Testis (tissue), 2 donors: ENCODE measurements at regions not wholly inside any gene's neighbourhood (a gene's known extent, or its start where the extent isn't known, plus 50 kb on each side); places are given as distances from the start of the nearest gene placed in this dataset.

Experiments used
- DNase-seq: peaks from one replicate; pipeline ENCODE4 v3.0.0-alpha.2; 2019
- H3K27ac ChIP-seq, 2 donors: fragments of 200-600 bp; sonication (generic); one replicate each; pipeline ENCODE4 v1.5.1; 2019
- H3K27me3 ChIP-seq: fragments of 200-600 bp; sonication (generic); one replicate; pipeline ENCODE4 v1.5.1; 2019
- H3K36me3 ChIP-seq: fragments of 200-600 bp; sonication (generic); one replicate; pipeline ENCODE4 v1.5.1; 2017; ENCODE audit warnings: low read depth; ENCODE audit errors: missing control alignments
- H3K4me1 ChIP-seq: fragments of 200-600 bp; sonication (generic); one replicate; pipeline ENCODE4 v1.5.1; 2019
- H3K4me3 ChIP-seq, 2 donors: fragments of 200-600 bp; sonication (generic); one replicate each; pipeline ENCODE4 v1.5.1; 2017 to 2019
- H3K9me3 ChIP-seq: fragments of 200-600 bp; sonication (generic); one replicate; pipeline ENCODE4 v1.5.1; 2017
- POLR2A ChIP-seq: fragments of 450-650 bp; IDR thresholded peaks from one replicate; pipeline ENCODE4 v1.6.1; 2017; ENCODE audit warnings: antibody characterized with exemption, mild to moderate bottlenecking, moderate library complexity
- WGBS, 2 donors: methylation state at CpG; one replicate each; pipeline ENCODE4 v1.1.5; 2018; 5-methylcytosine and 5-hydroxymethylcytosine counted together
- intact Hi-C: fragments of 100-400 bp; cut with DNase I; formaldehyde crosslinking; loops from one replicate; pipeline ENCODE4 v1.15.1; 2023; ENCODE audit warnings: low total_unique reads
- TF ChIP-seq, protein P1 (sequence below), 3 experiments: fragments of 450-650 bp in 2 of 3; fragments of 200-600 bp in 1 of 3; sonication (generic) in 1 of 3; IDR thresholded peaks; one replicate each; pipeline ENCODE4 v1.5.1; 2016 to 2019; ENCODE audit warnings: antibody characterized with exemption in 3 of 3, mild to moderate bottlenecking in 2 of 3, moderate library complexity in 1 of 3

DNA sequence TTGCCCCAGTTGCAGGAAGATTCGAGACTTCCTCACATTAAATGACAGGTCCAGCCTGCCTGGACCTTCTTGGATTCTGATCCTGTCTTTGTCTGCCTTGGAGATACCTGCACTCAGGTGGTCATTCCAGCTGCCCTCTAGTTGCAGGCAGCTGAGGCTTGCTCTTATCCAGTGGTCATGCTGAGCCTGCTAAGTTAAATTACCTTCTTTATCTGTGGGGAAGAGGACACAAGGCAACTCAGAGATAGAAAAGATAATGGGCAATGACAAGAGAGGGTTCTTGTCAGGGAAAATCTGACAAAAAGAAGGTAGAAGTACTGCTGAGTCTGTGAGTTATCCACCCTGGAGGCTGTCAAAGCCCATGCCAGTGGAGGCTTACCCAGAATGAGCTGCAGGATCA lies 401.4 kb downstream of the MID1IP1 start:
- H3K36me3 ChIP-seq = no peaks in the 10 kb centered on the region
- H3K4me1 ChIP-seq = no peaks in the 10 kb centered on the region
- no peak overlapping the region for H3K4me3 ChIP-seq
- no peaks in the 10 kb centered on the region for H3K27me3 ChIP-seq
- H3K27ac ChIP-seq = no peak overlapping the region
- intact Hi-C loops = no loop called here
- no peak for DNase-seq
- no peak for TF ChIP-seq POLR2A
- TF ChIP-seq, protein P1, sequence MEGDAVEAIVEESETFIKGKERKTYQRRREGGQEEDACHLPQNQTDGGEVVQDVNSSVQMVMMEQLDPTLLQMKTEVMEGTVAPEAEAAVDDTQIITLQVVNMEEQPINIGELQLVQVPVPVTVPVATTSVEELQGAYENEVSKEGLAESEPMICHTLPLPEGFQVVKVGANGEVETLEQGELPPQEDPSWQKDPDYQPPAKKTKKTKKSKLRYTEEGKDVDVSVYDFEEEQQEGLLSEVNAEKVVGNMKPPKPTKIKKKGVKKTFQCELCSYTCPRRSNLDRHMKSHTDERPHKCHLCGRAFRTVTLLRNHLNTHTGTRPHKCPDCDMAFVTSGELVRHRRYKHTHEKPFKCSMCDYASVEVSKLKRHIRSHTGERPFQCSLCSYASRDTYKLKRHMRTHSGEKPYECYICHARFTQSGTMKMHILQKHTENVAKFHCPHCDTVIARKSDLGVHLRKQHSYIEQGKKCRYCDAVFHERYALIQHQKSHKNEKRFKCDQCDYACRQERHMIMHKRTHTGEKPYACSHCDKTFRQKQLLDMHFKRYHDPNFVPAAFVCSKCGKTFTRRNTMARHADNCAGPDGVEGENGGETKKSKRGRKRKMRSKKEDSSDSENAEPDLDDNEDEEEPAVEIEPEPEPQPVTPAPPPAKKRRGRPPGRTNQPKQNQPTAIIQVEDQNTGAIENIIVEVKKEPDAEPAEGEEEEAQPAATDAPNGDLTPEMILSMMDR (IDR thresholded peaks at IDR 0.05) = no peak
- 86 to 100% methylated on average over 1 of the region's 1 CpG for WGBS, 2 donors
- H3K9me3 ChIP-seq = no peaks in the 10 kb centered on the region

DNA sequence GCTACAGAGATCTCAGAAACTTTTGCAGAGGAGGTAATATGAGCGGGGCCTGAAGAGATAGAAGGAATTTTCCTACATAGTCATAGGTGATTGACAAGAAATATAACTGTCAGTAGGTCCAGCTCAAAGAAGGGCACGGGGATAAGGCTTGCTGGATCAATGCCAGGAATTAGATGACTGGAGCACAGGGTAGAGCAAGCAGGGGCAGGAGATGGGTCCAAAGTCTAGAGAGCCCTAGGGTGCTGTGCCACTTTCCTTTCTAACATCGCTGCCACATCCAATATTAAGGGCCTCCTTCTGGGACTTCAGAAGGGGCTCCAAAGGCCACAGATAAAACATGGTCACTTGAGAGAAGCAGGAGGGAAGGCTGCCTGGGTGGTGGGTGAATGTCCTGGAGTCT lies 402.2 kb downstream of the MID1IP1 start:
- Histone ChIP-seq H3K4me1 (no peaks in the 10 kb centered on the region), H3K9me3 (no peaks in the 10 kb centered on the region), H3K27ac (no peak overlapping the region), H3K27me3 (no peaks in the 10 kb centered on the region), H3K36me3 (no peaks in the 10 kb centered on the region), H3K4me3 (no peak overlapping the region)
- 82% methylated on average over 3 of the region's 3 CpGs; no CpG with 5 or more reads in 1 of the 2 donors for WGBS, 2 donors
- TF ChIP-seq, protein P1 (IDR thresholded peaks at IDR 0.05) = no peak
- no peak for TF ChIP-seq POLR2A
- no peak for DNase-seq
- intact Hi-C loops = no loop called here

DNA sequence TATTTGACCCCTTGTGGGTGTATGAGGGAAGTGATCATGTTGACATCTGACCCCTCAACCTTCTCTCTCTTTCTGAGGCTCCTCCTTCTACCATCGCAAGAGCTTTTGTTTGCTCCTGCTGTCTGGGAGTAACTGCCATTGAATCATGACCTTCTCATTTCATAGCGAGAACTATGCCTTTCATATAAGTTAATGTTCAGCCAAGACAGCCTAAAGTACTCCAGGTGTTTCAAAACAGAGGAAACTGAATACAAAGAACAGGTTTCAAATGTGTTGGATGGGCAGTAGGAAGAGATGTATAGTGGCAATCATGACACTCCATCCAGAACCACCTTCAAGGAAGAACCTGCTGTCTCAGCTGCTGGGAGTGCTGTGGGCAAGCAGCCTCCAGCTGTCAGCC lies 403.1 kb downstream of the MID1IP1 start:
- H3K9me3 ChIP-seq = no peaks in the 10 kb centered on the region
- H3K4me3 ChIP-seq = no peak overlapping the region
- no peaks in the 10 kb centered on the region for H3K4me1 ChIP-seq
- no peak for DNase-seq
- WGBS, 2 donors = 91 to 96% methylated on average over 2 of the region's 2 CpGs
- H3K36me3 ChIP-seq = no peaks in the 10 kb centered on the region
- no peaks in the 10 kb centered on the region for H3K27me3 ChIP-seq
- intact Hi-C loops = no loop called here
- no peak overlapping the region for H3K27ac ChIP-seq
- TF ChIP-seq, protein P1 (IDR thresholded peaks at IDR 0.05) = no peak

DNA sequence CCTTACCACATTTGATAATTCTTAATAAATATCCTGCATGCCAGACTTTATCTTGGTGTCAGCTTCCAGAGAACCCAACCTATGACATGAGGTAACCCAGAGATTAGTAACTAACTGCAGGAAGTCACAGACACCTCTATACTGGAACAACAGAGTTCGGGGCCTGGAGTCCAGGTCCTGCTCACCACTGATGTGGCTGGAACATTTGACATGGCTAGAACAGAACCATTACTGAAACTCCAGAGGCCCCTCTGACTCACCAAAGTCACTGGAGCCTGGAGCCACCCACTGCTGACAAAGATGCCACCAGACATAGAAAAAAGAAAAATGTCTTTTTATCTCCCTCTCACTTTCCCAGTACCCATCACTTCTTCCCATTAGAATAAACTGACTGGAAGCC lies 403.7 kb downstream of the MID1IP1 start:
- Histone ChIP-seq H3K36me3 (no peaks in the 10 kb centered on the region), H3K4me3 (no peak overlapping the region), H3K9me3 (no peaks in the 10 kb centered on the region), H3K4me1 (no peaks in the 10 kb centered on the region), H3K27me3 (no peaks in the 10 kb centered on the region), H3K27ac (no peak overlapping the region)
- WGBS, 2 donors = 91% methylated on average over 1 of the region's 1 CpG; no CpG with 5 or more reads in 1 of the 2 donors
- DNase-seq = no peak
- intact Hi-C loops = no loop called here
- TF ChIP-seq, protein P1 (IDR thresholded peaks at IDR 0.05) = no peak
- no peak for TF ChIP-seq POLR2A

DNA sequence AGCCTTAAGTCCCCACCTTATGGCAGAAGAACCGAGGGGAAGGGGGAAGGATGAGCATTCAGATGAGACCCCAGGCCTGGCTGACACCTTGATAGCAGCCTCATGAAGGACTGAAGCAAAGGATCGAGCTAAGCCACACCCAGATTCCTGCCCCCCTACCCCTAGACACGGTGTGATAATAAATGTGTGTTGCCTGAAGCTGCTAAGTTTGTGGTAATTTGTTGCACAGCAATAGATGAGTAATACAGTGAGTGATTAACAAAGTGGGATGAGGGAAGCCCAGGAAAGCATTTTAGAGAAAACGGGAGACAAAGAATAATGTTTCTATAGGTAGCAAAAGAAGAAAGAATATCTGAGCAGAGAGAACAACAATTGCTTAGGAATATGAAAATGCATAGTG lies 404.2 kb downstream of the MID1IP1 start:
- no peak for TF ChIP-seq POLR2A
- TF ChIP-seq, protein P1 (IDR thresholded peaks at IDR 0.05) = no peak
- 70 to 82% methylated on average over 4 of the region's 4 CpGs for WGBS, 2 donors
- Histone ChIP-seq H3K4me1 (no peaks in the 10 kb centered on the region), H3K27me3 (no peaks in the 10 kb centered on the region), H3K27ac (no peak overlapping the region), H3K36me3 (no peaks in the 10 kb centered on the region), H3K9me3 (no peaks in the 10 kb centered on the region), H3K4me3 (no peak overlapping the region)
- intact Hi-C loops = no loop called here
- no peak for DNase-seq
